HUES64 (cell line): ENCODE measurements at regions not wholly inside any gene's neighbourhood (a gene's known extent, or its start where the extent isn't known, plus 50 kb on each side); places are given as distances from the start of the nearest gene placed in this dataset.

Source experiments
- H3K27ac ChIP-seq: 2 replicates; pipeline ENCODE4 v1.7.0; 2013; ENCODE audit warnings: low read depth, low read length, inconsistent platforms
- H3K27me3 ChIP-seq: 2 replicates; pipeline ENCODE4 v1.6.1; 2013; ENCODE audit warnings: mild to moderate bottlenecking, low read length; ENCODE audit not compliant: insufficient read depth
- H3K36me3 ChIP-seq: 2 replicates; pipeline ENCODE4 v1.6.1; 2013; ENCODE audit warnings: mild to moderate bottlenecking, low read length; ENCODE audit not compliant: insufficient read depth
- H3K4me1 ChIP-seq: 2 replicates; pipeline ENCODE4 v1.6.1; 2013; ENCODE audit warnings: mild to moderate bottlenecking, low read length, moderate library complexity; ENCODE audit not compliant: insufficient read depth
- H3K4me3 ChIP-seq: 2 replicates; pipeline ENCODE4 v1.5.1; 2013; ENCODE audit warnings: mild to moderate bottlenecking, low read length, moderate library complexity
- H3K9ac ChIP-seq: 2 replicates; pipeline ENCODE4 v1.6.1; 2013; ENCODE audit warnings: mild to moderate bottlenecking, low read depth, low read length
- H3K9me3 ChIP-seq: 2 replicates; pipeline ENCODE4 v1.6.1; 2013; ENCODE audit warnings: low read depth, low read length; ENCODE audit not compliant: insufficient read depth
- WGBS: fragments of 150-250, 120-280 bp; methylation state at CpG from one replicate; pipeline ENCODE4 v1.1.7; 2013; ENCODE audit warnings: missing lambda C conversion rate; 5-methylcytosine and 5-hydroxymethylcytosine counted together

DNA sequence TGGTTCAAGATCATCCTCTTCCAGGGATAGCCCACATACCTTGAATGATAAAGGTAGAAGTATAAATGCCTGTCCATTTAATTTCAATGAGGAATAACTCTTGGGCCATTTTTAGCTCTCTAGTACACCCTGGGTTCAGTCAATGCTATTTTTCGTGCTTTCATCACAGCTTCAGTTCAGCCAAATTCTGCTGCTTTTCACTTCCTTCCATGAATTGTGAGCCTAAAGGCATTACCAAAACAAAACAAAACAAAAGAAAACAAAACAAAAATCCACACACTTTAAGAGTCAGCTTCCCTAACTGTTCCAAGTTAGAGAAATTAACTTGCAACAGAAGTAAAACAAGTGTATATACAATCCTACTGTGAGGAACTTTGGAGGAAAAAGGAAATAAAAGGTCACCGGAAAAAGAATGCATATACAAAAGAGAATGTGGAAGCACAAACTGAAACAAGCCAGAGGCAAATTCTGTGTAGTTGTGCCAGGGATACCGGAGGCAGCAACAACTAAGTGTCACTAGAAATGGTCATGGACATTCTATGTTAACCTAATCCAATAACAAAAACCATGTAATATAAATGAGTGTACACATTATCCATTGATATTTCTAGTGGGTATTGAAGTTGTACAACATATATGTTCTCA, 423.1 kb downstream of the KCTD8 start:
- Histone ChIP-seq H3K4me1 (peaks cover 8% of the 10 kb centered on the region), H3K27me3 (no peaks in the 10 kb centered on the region), H3K27ac (no peak overlapping the region), H3K9ac (no peak overlapping the region), H3K36me3 (no peaks in the 10 kb centered on the region), H3K4me3 (no peak overlapping the region), H3K9me3 (no peaks in the 10 kb centered on the region)
- 97% methylated on average over 3 of the region's 3 CpGs for WGBS

DNA sequence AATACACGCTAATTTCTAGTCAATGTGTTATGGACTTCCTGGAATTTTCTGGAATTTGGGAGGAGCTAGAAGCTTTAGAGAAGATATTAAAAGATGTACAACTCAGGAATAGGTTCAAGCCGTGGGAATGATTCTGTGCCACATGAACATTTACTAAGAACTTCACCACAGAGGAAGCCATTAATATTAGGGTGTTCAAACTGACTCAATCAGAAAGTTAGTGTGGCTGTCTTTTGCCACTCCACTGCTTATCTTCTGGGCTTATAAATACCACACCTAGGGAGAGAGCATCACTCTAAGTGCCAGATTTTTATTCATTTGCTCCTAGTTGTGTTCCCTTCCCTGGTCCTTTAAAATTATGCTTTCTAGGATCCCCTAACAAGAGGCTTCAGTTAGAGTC, 409.8 kb downstream of the KCTD8 start:
- Histone ChIP-seq H3K4me3 (no peak overlapping the region), H3K27ac (no peak overlapping the region), H3K4me1 (no peaks in the 10 kb centered on the region; the same call in 1 of the 2 replicates), H3K9me3 (no peaks in the 10 kb centered on the region), H3K27me3 (no peaks in the 10 kb centered on the region), H3K36me3 (no peaks in the 10 kb centered on the region), H3K9ac (no peak overlapping the region)
- 100% methylated on average over 2 of the region's 2 CpGs for WGBS

DNA sequence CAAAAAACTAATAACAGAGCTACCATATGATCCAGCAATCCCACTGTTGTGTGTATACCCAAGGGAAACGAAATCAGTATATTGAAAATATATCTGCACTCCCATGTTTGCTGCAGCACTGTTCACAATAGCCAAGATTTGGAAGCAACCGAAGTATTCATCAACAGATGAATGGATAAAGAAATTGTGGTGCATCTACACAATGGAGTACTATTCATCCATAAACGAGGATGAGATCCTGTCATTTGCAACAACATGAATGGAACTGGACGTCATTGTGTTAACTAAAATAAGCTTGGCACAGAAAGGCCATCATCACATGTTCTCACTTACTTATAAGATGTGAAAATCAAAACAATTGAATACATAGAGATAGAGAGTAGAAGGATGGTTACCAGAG, 402.1 kb downstream of the KCTD8 start:
- 100% methylated on average over 4 of the region's 4 CpGs for WGBS
- no peaks in the 10 kb centered on the region; the same call in 1 of the 2 replicates for H3K4me1 ChIP-seq
- no peaks in the 10 kb centered on the region for H3K27me3 ChIP-seq
- H3K9me3 ChIP-seq: no peaks in the 10 kb centered on the region
- no peak overlapping the region for H3K9ac ChIP-seq
- no peaks in the 10 kb centered on the region for H3K36me3 ChIP-seq
- H3K4me3 ChIP-seq: no peak overlapping the region
- no peak overlapping the region for H3K27ac ChIP-seq

DNA sequence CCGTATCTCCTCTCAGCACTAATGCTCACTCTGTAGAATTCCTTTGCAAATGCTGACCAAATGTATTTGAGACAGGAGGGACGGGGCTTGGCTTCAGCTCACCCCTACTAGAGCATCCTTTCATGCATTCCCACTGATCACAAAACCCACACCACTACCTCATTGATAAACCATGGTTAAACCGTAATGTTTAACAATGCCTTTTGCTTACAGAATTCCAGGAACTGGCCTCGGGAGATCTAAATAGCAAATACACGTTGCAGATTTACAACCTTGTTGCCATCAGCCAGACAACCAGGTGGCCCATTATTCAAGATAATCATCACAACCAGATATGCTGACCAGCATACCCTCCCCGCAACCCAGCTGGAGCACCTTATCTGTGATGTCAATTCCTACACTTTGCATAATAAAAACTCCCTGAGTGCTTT, 391.9 kb downstream of the KCTD8 start:
- no peaks in the 10 kb centered on the region for H3K27me3 ChIP-seq
- H3K9me3 ChIP-seq: peaks cover 6% of the 10 kb centered on the region; the same call in 1 of the 2 replicates
- no peaks in the 10 kb centered on the region for H3K36me3 ChIP-seq
- WGBS: 2% methylated on average over 6 of the region's 6 CpGs
- H3K27ac ChIP-seq: peak overlapping the region; percentile 93
- H3K4me3 ChIP-seq: no peak overlapping the region
- H3K4me1 ChIP-seq: peaks cover 37% of the 10 kb centered on the region
- H3K9ac ChIP-seq: peak overlapping the region; percentile 59; the same call in 1 of the 2 replicates

DNA sequence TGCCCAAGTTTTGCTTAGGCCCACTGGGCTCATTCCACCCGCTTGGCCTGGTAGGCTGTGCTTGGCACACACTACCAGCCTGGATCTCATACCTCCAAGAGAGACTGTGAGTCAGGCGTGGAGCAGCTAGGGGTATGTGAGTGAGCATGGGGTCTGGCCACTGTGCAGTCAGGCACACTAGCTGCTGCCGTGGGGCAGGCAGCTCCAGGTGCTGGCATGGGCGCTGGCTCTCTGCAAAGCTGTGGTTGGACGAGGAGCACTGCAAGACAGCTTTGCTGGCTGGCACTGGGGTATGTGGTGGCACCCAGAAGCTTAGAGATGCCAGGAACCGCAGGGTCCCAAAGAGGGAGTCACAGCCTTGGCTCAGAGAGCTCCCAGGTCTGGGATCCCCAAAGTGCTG, 377.8 kb downstream of the KCTD8 start:
- Histone ChIP-seq H3K9ac (no peak overlapping the region), H3K9me3 (peaks cover 21% of the 10 kb centered on the region), H3K27me3 (no peaks in the 10 kb centered on the region), H3K4me3 (no peak overlapping the region), H3K27ac (no peak overlapping the region), H3K4me1 (no peaks in the 10 kb centered on the region), H3K36me3 (no peaks in the 10 kb centered on the region)
- 94% methylated on average over 6 of the region's 6 CpGs for WGBS

DNA sequence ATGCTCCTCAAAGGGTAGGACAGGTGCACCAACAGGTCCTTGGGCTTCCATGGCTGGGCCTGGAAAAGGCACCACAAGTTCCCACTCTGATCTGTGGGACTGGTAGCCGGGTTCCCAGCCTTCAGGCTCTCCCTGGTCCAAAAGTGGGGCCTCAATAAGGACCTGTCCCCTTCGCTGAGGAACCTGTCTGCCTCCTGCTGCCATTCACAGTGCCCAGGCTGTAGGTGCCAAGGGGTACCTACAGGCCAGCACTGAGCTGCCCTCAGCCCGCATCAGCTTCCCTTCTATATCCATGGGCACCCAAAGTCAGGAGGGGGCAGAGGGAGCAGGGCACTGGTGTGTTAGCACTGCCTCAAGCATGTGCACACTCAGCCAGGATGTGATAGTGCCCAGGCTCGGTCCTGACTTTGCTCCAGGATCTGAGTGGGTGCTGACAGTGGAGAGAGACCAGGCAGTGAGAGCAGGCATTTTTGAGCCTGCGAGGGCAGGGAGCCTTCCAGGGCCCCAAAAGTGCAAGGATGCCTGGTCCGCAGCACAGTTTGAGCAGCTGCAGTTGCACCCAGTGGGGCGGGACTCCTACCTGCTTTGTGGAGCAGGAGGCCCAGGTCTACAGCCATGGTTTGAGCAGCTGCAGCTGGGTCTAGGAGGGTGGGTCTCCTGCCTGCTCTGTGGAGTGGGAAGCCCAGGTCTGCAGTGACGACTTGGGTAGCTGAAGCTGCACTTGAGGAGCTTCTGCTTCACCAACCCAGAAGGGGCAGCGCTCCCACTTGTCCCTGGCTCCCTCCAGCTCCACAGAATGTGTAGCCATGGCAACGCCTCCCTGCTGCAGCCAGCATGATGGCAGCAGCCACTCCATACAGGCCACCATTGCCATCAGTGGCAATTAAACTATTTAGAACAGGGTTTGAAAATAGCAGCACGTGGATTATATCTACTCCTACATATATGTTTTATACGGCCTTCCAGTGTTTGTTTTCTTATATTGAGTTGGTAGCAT, 376.4 kb downstream of the KCTD8 start:
- no peak overlapping the region for H3K27ac ChIP-seq
- peaks cover 21% of the 10 kb centered on the region for H3K9me3 ChIP-seq
- WGBS: 95% methylated on average over 11 of the region's 12 CpGs
- no peaks in the 10 kb centered on the region for H3K27me3 ChIP-seq
- H3K9ac ChIP-seq: no peak overlapping the region
- H3K4me3 ChIP-seq: no peak overlapping the region
- H3K36me3 ChIP-seq: no peaks in the 10 kb centered on the region
- no peaks in the 10 kb centered on the region for H3K4me1 ChIP-seq

DNA sequence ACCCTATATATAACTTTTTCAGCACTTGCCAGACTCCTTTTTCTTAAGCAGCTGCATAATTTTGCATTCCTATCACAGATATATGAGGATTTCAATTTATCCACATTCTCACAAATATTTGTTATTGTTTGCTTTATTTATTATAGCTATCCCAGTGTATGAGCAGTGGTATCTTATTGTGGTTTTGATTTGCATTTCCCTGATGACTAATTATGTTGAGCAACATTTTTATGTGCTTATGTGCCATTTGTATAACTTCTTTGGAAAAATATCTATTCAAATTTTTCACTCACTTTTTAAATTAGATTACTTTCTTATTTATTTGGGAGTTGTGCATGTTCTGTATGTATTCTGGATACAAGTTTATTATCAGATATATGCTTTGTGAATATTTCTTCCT, 361.9 kb downstream of the KCTD8 start:
- Histone ChIP-seq H3K9me3 (peaks cover 18% of the 10 kb centered on the region), H3K27me3 (no peaks in the 10 kb centered on the region), H3K4me1 (no peaks in the 10 kb centered on the region), H3K4me3 (no peak overlapping the region), H3K27ac (no peak overlapping the region), H3K9ac (no peak overlapping the region), H3K36me3 (no peaks in the 10 kb centered on the region)

DNA sequence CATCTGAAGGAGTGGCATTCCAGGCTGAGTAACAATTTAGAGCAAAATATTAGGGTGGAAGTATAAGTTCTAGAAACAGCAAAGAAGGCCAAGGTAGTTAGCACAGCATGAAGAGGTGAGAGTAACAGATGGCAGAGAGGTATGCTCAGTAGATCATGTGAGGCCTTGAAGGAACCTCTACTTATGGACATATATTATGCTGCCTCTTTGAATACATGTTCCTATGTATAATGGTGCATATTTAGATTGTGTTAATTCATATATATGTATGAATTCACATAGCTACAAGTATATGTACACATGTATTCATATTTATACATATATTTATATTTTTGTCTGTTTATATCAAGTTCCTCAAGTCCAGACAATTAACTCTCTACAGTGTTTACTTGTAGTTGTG, 355.2 kb downstream of the KCTD8 start:
- Histone ChIP-seq H3K4me3 (no peak overlapping the region), H3K27me3 (no peaks in the 10 kb centered on the region), H3K9ac (no peak overlapping the region), H3K27ac (no peak overlapping the region), H3K36me3 (no peaks in the 10 kb centered on the region), H3K4me1 (peaks cover 4% of the 10 kb centered on the region; the same call in 1 of the 2 replicates), H3K9me3 (no peaks in the 10 kb centered on the region)

DNA sequence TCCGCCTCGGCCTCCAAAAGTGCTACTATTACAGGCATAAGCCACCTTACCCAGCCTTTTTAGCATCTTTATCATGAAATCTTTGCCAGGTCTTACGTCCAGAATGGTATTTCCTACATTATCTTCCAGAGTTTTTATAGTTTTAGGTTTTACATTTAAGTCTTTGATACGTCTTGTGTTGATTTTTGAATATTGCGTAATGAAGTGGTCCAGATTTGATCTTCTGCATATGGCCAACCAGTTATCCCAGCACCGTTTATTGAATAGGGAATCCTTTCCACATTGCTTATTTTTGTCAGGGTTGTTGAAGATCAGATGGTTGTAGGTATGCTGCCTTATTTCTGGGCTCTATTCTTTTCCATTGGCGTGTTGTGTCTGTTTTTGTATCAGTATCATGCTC, 349.6 kb downstream of the KCTD8 start:
- Histone ChIP-seq H3K9me3 (peaks cover 5% of the 10 kb centered on the region), H3K27ac (no peak overlapping the region), H3K36me3 (no peaks in the 10 kb centered on the region), H3K4me1 (peaks cover 11% of the 10 kb centered on the region; the same call in 1 of the 2 replicates), H3K27me3 (no peaks in the 10 kb centered on the region), H3K9ac (no peak overlapping the region), H3K4me3 (no peak overlapping the region)
- WGBS: 96% methylated on average over 7 of the region's 7 CpGs

DNA sequence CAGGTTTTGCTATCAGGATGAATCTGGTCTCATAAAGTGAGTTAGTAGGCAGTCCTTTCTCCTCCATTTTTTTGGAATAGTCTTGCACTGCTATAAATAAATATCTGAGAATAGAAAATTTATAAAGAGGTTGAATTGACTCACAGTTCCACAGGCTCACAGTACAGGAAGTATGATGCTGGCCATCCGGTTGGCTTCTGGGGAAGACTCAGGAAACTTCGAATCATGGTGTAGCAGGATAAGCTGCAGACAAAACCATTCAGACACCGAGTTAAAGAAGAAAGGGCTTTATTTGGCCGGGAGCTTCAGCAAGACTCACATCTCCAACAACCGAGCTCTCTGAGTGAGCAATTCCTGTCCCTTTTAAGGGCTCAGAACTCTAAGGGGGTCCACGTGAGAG, 348.2 kb downstream of the KCTD8 start:
- H3K36me3 ChIP-seq: no peaks in the 10 kb centered on the region

DNA sequence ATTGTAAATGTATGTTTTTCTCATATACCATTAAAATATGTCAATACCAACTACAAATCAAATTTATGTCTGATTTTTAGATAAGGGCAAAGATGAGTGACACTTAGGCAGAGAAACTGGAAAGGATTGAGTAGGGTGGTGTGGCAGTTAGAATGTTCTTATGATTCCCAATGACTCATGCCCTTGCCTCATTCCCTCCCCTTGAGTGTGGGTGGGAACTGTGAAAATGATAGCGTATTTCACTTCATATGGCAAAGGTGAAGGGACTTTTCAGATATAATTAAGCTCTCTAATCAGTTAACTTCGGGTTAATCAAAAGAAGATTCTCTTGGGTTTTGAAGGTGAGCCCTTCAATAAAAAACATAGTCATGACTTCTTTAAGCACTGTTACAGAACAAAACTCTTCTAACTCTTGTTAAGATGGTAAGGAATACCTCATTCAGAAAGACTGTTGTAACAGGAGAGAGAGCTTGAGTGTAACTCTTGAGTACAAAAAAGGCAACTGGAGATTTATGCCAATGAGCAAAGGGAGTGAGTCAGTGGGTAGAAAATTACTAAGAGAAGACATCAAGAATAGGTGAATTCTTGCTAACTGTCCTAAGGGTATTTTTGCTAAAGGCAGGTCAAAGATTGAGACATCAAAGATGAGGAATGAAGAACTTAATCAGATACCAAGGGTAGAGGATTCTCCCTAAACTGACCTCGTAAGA, 329.5 kb downstream of the KCTD8 start:
- 95% methylated on average over 2 of the region's 3 CpGs for WGBS

More for the DNA sequence above, 348.2 kb downstream of the KCTD8 start:
- Histone ChIP-seq H3K9me3 (peaks cover 5% of the 10 kb centered on the region), H3K27ac (no peak overlapping the region), H3K27me3 (no peaks in the 10 kb centered on the region), H3K4me1 (peaks cover 7% of the 10 kb centered on the region; the same call in 1 of the 2 replicates), H3K9ac (no peak overlapping the region), H3K4me3 (no peak overlapping the region)
- WGBS: 93% methylated on average over 6 of the region's 6 CpGs

More for the DNA sequence above, 329.5 kb downstream of the KCTD8 start:
- Histone ChIP-seq H3K9ac (no peak overlapping the region), H3K9me3 (no peaks in the 10 kb centered on the region), H3K36me3 (no peaks in the 10 kb centered on the region), H3K4me3 (no peak overlapping the region), H3K4me1 (no peaks in the 10 kb centered on the region), H3K27me3 (no peaks in the 10 kb centered on the region), H3K27ac (no peak overlapping the region)
